ENCODE measurements at regions not wholly inside any gene's neighbourhood (a gene's known extent, or its start where the extent isn't known, plus 50 kb on each side); places are given as distances from the start of the nearest gene placed in this dataset.
"Not testable (repeated sequence)": the region's sequence is repeated elsewhere in the genome, so short reads cannot be mapped to it uniquely, and the experiment has no call there.

- DNase-seq (ENCODE audit: low spot score) = no peak
These were observed 443.4 kb upstream of the CD180 start for GRCh38 chr5:67639976-67640375.

- no peak for DNase-seq (ENCODE audit: low spot score)
These were observed 442.7 kb upstream of the CD180 start for GRCh38 chr5:67639313-67639712.

- no peak for DNase-seq (ENCODE audit: low spot score)
These were observed 440.4 kb upstream of the CD180 start for GRCh38 chr5:67636850-67637524.

GRCh38 chr5:67636091-67636490, 439.5 kb upstream of the CD180 start:
- DNase-seq (ENCODE audit: low spot score) = no peak

GRCh38 chr5:67627079-67627478, 430.5 kb upstream of the CD180 start:
- DNase-seq (ENCODE audit: low spot score) = not testable (repeated sequence)

GRCh38 chr5:67623078-67623477, 426.5 kb upstream of the CD180 start:
- DNase-seq (ENCODE audit: low spot score) = no peak

GRCh38 chr5:67620424-67621397, 424.1 kb upstream of the CD180 start:
- DNase-seq (ENCODE audit: low spot score) = no peak

- DNase-seq (ENCODE audit: low spot score) = no peak
These were observed 423.0 kb upstream of the CD180 start for GRCh38 chr5:67619636-67620035.

GRCh38 chr5:67619235-67619634, 422.6 kb upstream of the CD180 start:
- no peak for DNase-seq (ENCODE audit: low spot score)

GRCh38 chr5:67617051-67617450, 420.5 kb upstream of the CD180 start:
- DNase-seq (ENCODE audit: low spot score) = no peak

GRCh38 chr5:67612961-67613360, 416.4 kb upstream of the CD180 start:
- DNase-seq (ENCODE audit: low spot score) = no peak

- DNase-seq (ENCODE audit: low spot score) = no peak
These were observed 413.8 kb upstream of the CD180 start for GRCh38 chr5:67610186-67610912.

- no peak for DNase-seq (ENCODE audit: low spot score)
These were observed 411.4 kb upstream of the CD180 start for GRCh38 chr5:67607958-67608357.

GRCh38 chr5:67606586-67606947, 410.0 kb upstream of the CD180 start:
- DNase-seq (ENCODE audit: low spot score) = no peak

GRCh38 chr5:67605730-67606585, 409.4 kb upstream of the CD180 start:
- DNase-seq (ENCODE audit: low spot score) = peak; percentile 13

- no peak for DNase-seq (ENCODE audit: low spot score)
These were observed 394.9 kb upstream of the CD180 start for GRCh38 chr5:67591491-67591890.

GRCh38 chr5:67588389-67588788, 391.8 kb upstream of the CD180 start:
- DNase-seq (ENCODE audit: low spot score) = no peak

GRCh38 chr5:67581203-67581602, 384.6 kb upstream of the CD180 start:
- no peak for DNase-seq (ENCODE audit: low spot score)

GRCh38 chr5:67578011-67578410, 381.4 kb upstream of the CD180 start:
- no peak for DNase-seq (ENCODE audit: low spot score)

- DNase-seq (ENCODE audit: low spot score) = no peak
These were observed 380.8 kb upstream of the CD180 start for GRCh38 chr5:67577424-67577823.

GRCh38 chr5:67576112-67576511, 379.5 kb upstream of the CD180 start:
- no peak for DNase-seq (ENCODE audit: low spot score)

GRCh38 chr5:67575087-67575486, 378.5 kb upstream of the CD180 start:
- DNase-seq (ENCODE audit: low spot score) = no peak
